PC-3 (cell line): ENCODE measurements at regions not wholly inside any gene's neighbourhood (a gene's known extent, or its start where the extent isn't known, plus 50 kb on each side); places are given as distances from the start of the nearest gene placed in this dataset.

Experiments
- ATAC-seq: fragments of 200-7000 bp; cut with Tn5 transposase; 2 replicates; pipeline ENCODE4 v1.9.1; 2020; ENCODE audit warnings: mild to moderate bottlenecking, moderate library complexity
- BruUV-seq: library from RNA; stranded (reverse); fragments of 400-500 nt; replicated peaks from 2 replicates; lab custom pipeline; 2021; lab: Mats Ljungman, UMichigan
- CTCF ChIA-PET: fragments of 300-600 bp; sonication (Branson Sonifier 250); formaldehyde crosslinking; loops from one replicate; lab custom pipeline; 2022; ENCODE audit warnings: antibody characterized with exemption; lab: Charles Lee
- POLR2A ChIA-PET: fragments of 300-600 bp; sonication (Branson Sonifier 250); formaldehyde crosslinking; loops from one replicate; lab custom pipeline; 2022; ENCODE audit warnings: antibody characterized with exemption; ENCODE audit not compliant: unreplicated experiment; lab: Charles Lee
- DNase-seq: peaks from one replicate; pipeline ENCODE4 v3.0.0-alpha.2; 2015
- H2AFZ ChIP-seq: fragments of 300-600 bp; sonication (generic); 2 replicates; pipeline ENCODE4 v1.6.0; 2016; ENCODE audit warnings: antibody characterized with exemption, low read length
- H3F3A ChIP-seq: fragments of 300-600 bp; sonication (generic); one replicate; pipeline ENCODE4 v1.6.0; 2017; ENCODE audit warnings: antibody characterized with exemption, low read length, control low read depth, mild to moderate bottlenecking; ENCODE audit not compliant: unreplicated experiment
- H3K27ac ChIP-seq: fragments of 300-600 bp; sonication (generic); 2 replicates; pipeline ENCODE4 v1.5.1; 2016; ENCODE audit warnings: mild to moderate bottlenecking, low read length
- H3K27me3 ChIP-seq: fragments of 300-600 bp; sonication (generic); 2 replicates; pipeline ENCODE4 v1.6.1; 2016; ENCODE audit warnings: low read length, mixed read lengths
- H3K36me3 ChIP-seq: fragments of 300-600 bp; sonication (generic); 2 replicates; pipeline ENCODE4 v1.6.1; 2016; ENCODE audit warnings: low read depth, mixed run types, low read length, mixed read lengths
- H3K4me1 ChIP-seq: fragments of 300-600 bp; sonication (generic); 2 replicates; pipeline ENCODE4 v1.5.1; 2016; ENCODE audit warnings: low read length; ENCODE audit not compliant: insufficient read depth
- H3K4me2 ChIP-seq: fragments of 300-600 bp; sonication (generic); 2 replicates; pipeline ENCODE4 v1.6.0; 2016; ENCODE audit warnings: low read length
- H3K4me3 ChIP-seq: fragments of 300-600 bp; sonication (generic); 2 replicates; pipeline ENCODE4 v1.5.1; 2016; ENCODE audit warnings: mild to moderate bottlenecking, low read length, mixed read lengths
- H3K79me2 ChIP-seq: fragments of 300-600 bp; sonication (generic); 2 replicates; pipeline ENCODE4 v1.6.1; 2017; ENCODE audit warnings: low read length, mixed read lengths
- H3K9ac ChIP-seq: fragments of 300-600 bp; sonication (generic); 2 replicates; pipeline ENCODE4 v1.6.0; 2016; ENCODE audit warnings: mild to moderate bottlenecking, low read length
- H3K9me2 ChIP-seq: fragments of 300-600 bp; sonication (generic); replicated peaks from 2 replicates; pipeline ENCODE4 v1.6.1; 2016; ENCODE audit warnings: mixed run types, low read length, mixed read lengths
- H3K9me3 ChIP-seq: fragments of 300-600 bp; sonication (generic); 2 replicates; pipeline ENCODE4 v1.6.1; 2016; ENCODE audit warnings: low read length, mixed read lengths
- H4K20me1 ChIP-seq: fragments of 300-600 bp; sonication (generic); 2 replicates; pipeline ENCODE4 v1.6.1; 2016; ENCODE audit warnings: low read length, mixed read lengths
- EZH2 ChIP-seq: fragments of 300-600 bp; sonication (generic); IDR thresholded peaks from one replicate; pipeline ENCODE4 v1.6.1; 2017; ENCODE audit warnings: antibody characterized with exemption, mild to moderate bottlenecking, low read length; ENCODE audit not compliant: unreplicated experiment
- EZH2phosphoT487 ChIP-seq: fragments of 300-600 bp; sonication (generic); IDR thresholded peaks from 2 replicates; pipeline ENCODE4 v1.6.1; 2018; ENCODE audit warnings: mild to moderate bottlenecking, antibody characterized with exemption, low read length, borderline replicate concordance
- intact Hi-C: fragments of 100-400 bp; cut with micrococcal nuclease; formaldehyde crosslinking; loops from 2 replicates; pipeline ENCODE4 v1.9.0; 2023
- TF ChIP-seq, protein P1 (sequence below): fragments of 300-600 bp; sonication (generic); conservative IDR thresholded peaks from 2 replicates; pipeline ENCODE4 v1.5.1; 2017; ENCODE audit warnings: antibody characterized with exemption, low read depth, mild to moderate bottlenecking, low read length

GRCh38 chr2:238787501-238787900, 60.4 kb upstream of the TWIST2 start:
- Histone ChIP-seq H3K27ac (no peak overlapping the region), H3K4me1 (no peaks in the 10 kb centered on the region), H3K27me3 (no peaks in the 10 kb centered on the region), H4K20me1 (no peaks in the 10 kb centered on the region), H3K79me2 (no peaks in the 10 kb centered on the region), H3K9ac (no peak overlapping the region), H3K36me3 (no peaks in the 10 kb centered on the region), H3F3A (no peaks in the 10 kb centered on the region), H3K9me2 (no peaks in the 10 kb centered on the region), H3K4me3 (no peak overlapping the region), H2AFZ (no peak overlapping the region), H3K4me2 (no peak overlapping the region), H3K9me3 (no peaks in the 10 kb centered on the region)
- intact Hi-C loops, result loop anchor here (5.0 to 10.0 kb wide), 3 partner anchors 157 to 320 kb away; no protein-coding TSS in a partner anchor
- ChIA-PET POLR2A (no interaction called here), CTCF (no interaction called here)
- no peak for DNase-seq
- BruUV-seq, result no TSS peak
- no peak for ATAC-seq
- TF ChIP-seq EZH2 (no peak), EZH2phosphoT487 (no peak)
- TF ChIP-seq, protein P1, sequence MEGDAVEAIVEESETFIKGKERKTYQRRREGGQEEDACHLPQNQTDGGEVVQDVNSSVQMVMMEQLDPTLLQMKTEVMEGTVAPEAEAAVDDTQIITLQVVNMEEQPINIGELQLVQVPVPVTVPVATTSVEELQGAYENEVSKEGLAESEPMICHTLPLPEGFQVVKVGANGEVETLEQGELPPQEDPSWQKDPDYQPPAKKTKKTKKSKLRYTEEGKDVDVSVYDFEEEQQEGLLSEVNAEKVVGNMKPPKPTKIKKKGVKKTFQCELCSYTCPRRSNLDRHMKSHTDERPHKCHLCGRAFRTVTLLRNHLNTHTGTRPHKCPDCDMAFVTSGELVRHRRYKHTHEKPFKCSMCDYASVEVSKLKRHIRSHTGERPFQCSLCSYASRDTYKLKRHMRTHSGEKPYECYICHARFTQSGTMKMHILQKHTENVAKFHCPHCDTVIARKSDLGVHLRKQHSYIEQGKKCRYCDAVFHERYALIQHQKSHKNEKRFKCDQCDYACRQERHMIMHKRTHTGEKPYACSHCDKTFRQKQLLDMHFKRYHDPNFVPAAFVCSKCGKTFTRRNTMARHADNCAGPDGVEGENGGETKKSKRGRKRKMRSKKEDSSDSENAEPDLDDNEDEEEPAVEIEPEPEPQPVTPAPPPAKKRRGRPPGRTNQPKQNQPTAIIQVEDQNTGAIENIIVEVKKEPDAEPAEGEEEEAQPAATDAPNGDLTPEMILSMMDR, result no peak

- ATAC-seq (no peak), DNase-seq (no peak)
- Histone ChIP-seq H4K20me1 (no peaks in the 10 kb centered on the region), H3K27ac (no peak overlapping the region), H3K36me3 (no peaks in the 10 kb centered on the region), H3K79me2 (no peaks in the 10 kb centered on the region), H3F3A (no peaks in the 10 kb centered on the region), H3K27me3 (no peaks in the 10 kb centered on the region), H3K9me3 (no peaks in the 10 kb centered on the region), H3K4me3 (no peak overlapping the region), H3K9ac (no peak overlapping the region), H2AFZ (no peak overlapping the region), H3K4me1 (no peaks in the 10 kb centered on the region), H3K9me2 (no peaks in the 10 kb centered on the region), H3K4me2 (no peak overlapping the region)
- POLR2A ChIA-PET, result no interaction called here
- CTCF ChIA-PET, result no interaction called here
- TF ChIP-seq EZH2, result no peak
- TF ChIP-seq, protein P1, result no peak
- TF ChIP-seq EZH2phosphoT487, result no peak
- no TSS peak for BruUV-seq
- intact Hi-C loops, result loop anchor here (2.0 to 10.0 kb wide), 4 partner anchors 85 to 322 kb away; no protein-coding TSS in a partner anchor
Measured at GRCh38 chr2:238789317-238789806, 58.5 kb upstream of the TWIST2 start.

- no peaks in the 10 kb centered on the region for H4K20me1 ChIP-seq
- H3K4me1 ChIP-seq, result no peaks in the 10 kb centered on the region
- H3K9me3 ChIP-seq, result no peaks in the 10 kb centered on the region
- no TSS peak for BruUV-seq
- no peak overlapping the region for H3K4me2 ChIP-seq
- no peaks in the 10 kb centered on the region for H3K36me3 ChIP-seq
- no peak overlapping the region for H3K9ac ChIP-seq
- H3K79me2 ChIP-seq, result no peaks in the 10 kb centered on the region
- ATAC-seq, result no peak
- CTCF ChIA-PET, result interaction anchor here (0.6 kb wide), 1 partner anchor 185 kb away, joined by 4 read pairs; no protein-coding TSS in a partner anchor
- no peaks in the 10 kb centered on the region for H3K9me2 ChIP-seq
- POLR2A ChIA-PET, result no interaction called here
- H3K27me3 ChIP-seq, result no peaks in the 10 kb centered on the region
- DNase-seq, result no peak
- TF ChIP-seq EZH2phosphoT487 (no peak), EZH2 (no peak)
- TF ChIP-seq, protein P1, result no peak
- intact Hi-C loops, result no loop called here
- H3K4me3 ChIP-seq, result no peak overlapping the region
- H3K27ac ChIP-seq, result no peak overlapping the region
- no peaks in the 10 kb centered on the region for H3F3A ChIP-seq
- no peak overlapping the region for H2AFZ ChIP-seq
Measured at GRCh38 chr2:238790126-238790832, 57.6 kb upstream of the TWIST2 start.
